ENCODE measurements at regions not wholly inside any gene's neighbourhood (a gene's known extent, or its start where the extent isn't known, plus 50 kb on each side); places are given as distances from the start of the nearest gene placed in this dataset.

- TF ChIP-seq CTCF (IDR thresholded peaks at IDR 0.05; ENCODE audit: insufficient read depth, low read length) (no peak), POLR2AphosphoS5 (IDR thresholded peaks at IDR 0.05; ENCODE audit: low read depth) (no peak), REST (IDR thresholded peaks at IDR 0.05; ENCODE audit: insufficient replicate concordance, low read depth) (no peak), SPI1 (IDR thresholded peaks at IDR 0.05; ENCODE audit: borderline replicate concordance, low read depth) (no peak), GABPA (IDR thresholded peaks at IDR 0.05; ENCODE audit: low read depth) (no peak)
- H3K27ac ChIP-seq (replicated peaks) = no peak overlapping the region
- no peak for DNase-seq (ENCODE audit: low read depth in 1 of 2, low spot score in 1 of 2)
- H3K4me3 ChIP-seq (replicated peaks; ENCODE audit: insufficient read depth, low read length) = no peak overlapping the region
- H3K27me3 ChIP-seq (ENCODE audit: insufficient read depth, poor library complexity, severe bottlenecking) = no peaks in the 10 kb centered on the region
Observed at GRCh38 chr11:80587906-80588305, 1147.1 kb upstream of the TENM4 start.

GRCh38 chr11:80586464-80586863 is 1145.6 kb upstream of the TENM4 start:
- no peak overlapping the region for H3K4me3 ChIP-seq (replicated peaks; ENCODE audit: insufficient read depth, low read length)
- no peak overlapping the region for H3K27ac ChIP-seq (replicated peaks)
- no peaks in the 10 kb centered on the region for H3K27me3 ChIP-seq (ENCODE audit: insufficient read depth, poor library complexity, severe bottlenecking)
- TF ChIP-seq SPI1 (IDR thresholded peaks at IDR 0.05; ENCODE audit: borderline replicate concordance, low read depth) = no peak
- TF ChIP-seq CTCF (IDR thresholded peaks at IDR 0.05; ENCODE audit: insufficient read depth, low read length) = no peak
- DNase-seq (ENCODE audit: low read depth in 1 of 2, low spot score in 1 of 2) = no peak

GRCh38 chr11:80584661-80585060 is 1143.8 kb upstream of the TENM4 start:
- no peak for DNase-seq (ENCODE audit: low read depth in 1 of 2, low spot score in 1 of 2)
- Histone ChIP-seq H3K4me3 (replicated peaks; ENCODE audit: insufficient read depth, low read length) (no peak overlapping the region), H3K27ac (replicated peaks) (no peak overlapping the region), H3K27me3 (ENCODE audit: insufficient read depth, poor library complexity, severe bottlenecking) (no peaks in the 10 kb centered on the region)
- TF ChIP-seq CTCF (IDR thresholded peaks at IDR 0.05; ENCODE audit: insufficient read depth, low read length) (no peak), POLR2AphosphoS5 (IDR thresholded peaks at IDR 0.05; ENCODE audit: low read depth) (no peak), SPI1 (IDR thresholded peaks at IDR 0.05; ENCODE audit: borderline replicate concordance, low read depth) (no peak), GABPA (IDR thresholded peaks at IDR 0.05; ENCODE audit: low read depth) (no peak), REST (IDR thresholded peaks at IDR 0.05; ENCODE audit: insufficient replicate concordance, low read depth) (no peak)

- Histone ChIP-seq H3K4me3 (replicated peaks; ENCODE audit: insufficient read depth, low read length) (no peak overlapping the region), H3K27me3 (ENCODE audit: insufficient read depth, poor library complexity, severe bottlenecking) (no peaks in the 10 kb centered on the region), H3K27ac (replicated peaks) (no peak overlapping the region)
- no peak for DNase-seq (ENCODE audit: low read depth in 1 of 2, low spot score in 1 of 2)
- TF ChIP-seq REST (IDR thresholded peaks at IDR 0.05; ENCODE audit: insufficient replicate concordance, low read depth) (no peak), SPI1 (IDR thresholded peaks at IDR 0.05; ENCODE audit: borderline replicate concordance, low read depth) (no peak), POLR2AphosphoS5 (IDR thresholded peaks at IDR 0.05; ENCODE audit: low read depth) (no peak), GABPA (IDR thresholded peaks at IDR 0.05; ENCODE audit: low read depth) (no peak), CTCF (IDR thresholded peaks at IDR 0.05; ENCODE audit: insufficient read depth, low read length) (no peak)
Observed at GRCh38 chr11:80569832-80570231, 1129.0 kb upstream of the TENM4 start.

Data from HL-60 (cell line).